Right lobe of liver (tissue), 6 donors: ENCODE measurements at regions not wholly inside any gene's neighbourhood (a gene's known extent, or its start where the extent isn't known, plus 50 kb on each side); places are given as distances from the start of the nearest gene placed in this dataset.

ENCODE experiments used
- ATAC-seq, 4 donors: fragments of 200-7000 bp; cut with Tn5 transposase; one replicate each; pipeline ENCODE4 v1.9.1; 2020; ENCODE audit warnings: mild to moderate bottlenecking in 4 of 4, moderate library complexity in 4 of 4
- DNase-seq, 3 donors: peaks; one replicate each; pipeline ENCODE4 v3.0.0-alpha.2; 2020
- H3K27ac ChIP-seq, 3 donors: fragments of 200-600 bp; one replicate each; pipeline ENCODE4 v1.8.0; 2022
- H3K27me3 ChIP-seq, 2 donors: fragments of 200-600 bp; one replicate each; pipeline ENCODE4 v1.8.0; 2022
- H3K36me3 ChIP-seq, 4 donors: fragments of 200-600 bp; sonication (generic) in 1 of 4; one replicate each; pipeline versions ENCODE4 v1.5.1 to v1.8.0; 2017 to 2022; ENCODE audit warnings: control low read depth in 1 of 4
- H3K4me1 ChIP-seq, 4 donors: fragments of 200-600 bp; sonication (generic) in 1 of 4; one replicate each; pipeline versions ENCODE4 v1.5.1 to v1.8.0; 2017 to 2022; ENCODE audit warnings: control low read depth in 1 of 4
- H3K4me3 ChIP-seq, 3 donors: fragments of 200-600 bp; one replicate each; pipeline ENCODE4 v1.8.0; 2022
- H3K9me3 ChIP-seq, 4 donors: fragments of 200-600 bp; sonication (generic) in 1 of 4; one replicate each; pipeline versions ENCODE4 v1.5.1 to v1.8.0; 2017 to 2022; ENCODE audit warnings: control low read depth in 1 of 4
- CTCF ChIP-seq, 4 donors: fragments of 200-600 bp in 3 of 4; fragments of 450-650 bp in 1 of 4; IDR thresholded peaks; one replicate each; pipeline versions ENCODE4 v1.5.1 to v1.8.0; 2016 to 2022; ENCODE audit warnings: antibody characterized with exemption in 4 of 4, mild to moderate bottlenecking in 2 of 4
- POLR2A ChIP-seq: fragments of 450-650 bp; IDR thresholded peaks from one replicate; pipeline ENCODE4 v1.6.1; 2017; ENCODE audit warnings: antibody characterized with exemption, mild to moderate bottlenecking
- WGBS: methylation state at CpG from one replicate; pipeline ENCODE4 v1.1.6; 2018; ENCODE audit warnings: low coverage, low lambda C conversion rate; ENCODE audit not compliant: insufficient coverage; ENCODE audit errors: missing lambda C conversion rate; 5-methylcytosine and 5-hydroxymethylcytosine counted together
- intact Hi-C, 2 donors: fragments of 100-400 bp; cut with DNase I; formaldehyde crosslinking; loops; one replicate each; pipeline versions ENCODE4 v1.11.2 to v1.14.1; 2022
- donor health status: DM: no; HTN: yes; CAD: no.
- donor health status: DM: no; HTN: no; CAD: no.
- donor health status: DM: no; HTN: no; CAD: no.
- donor health status: DM: no; HTN: yes; CAD: no.
- donor health status: DM: no; HTN: yes; CAD: no.

GRCh38 chr2:191512216-191512835, 165.6 kb upstream of the NABP1 start:
- Histone ChIP-seq H3K27me3 (no peaks in the 10 kb centered on the region), H3K4me1 (no peaks in the 10 kb centered on the region), H3K9me3 (no peaks in the 10 kb centered on the region), H3K4me3 (no peak overlapping the region), H3K36me3 (no peaks in the 10 kb centered on the region), H3K27ac (no peak overlapping the region)
- TF ChIP-seq POLR2A (no peak), CTCF (IDR thresholded peaks at IDR 0.05) (no peak)
- DNase-seq, result no peak
- no peak for ATAC-seq
- whole genome bisulfite sequencing, result 81% methylated on average over 7 of the region's 7 CpGs
- intact Hi-C loops, result no loop called here

DNA sequence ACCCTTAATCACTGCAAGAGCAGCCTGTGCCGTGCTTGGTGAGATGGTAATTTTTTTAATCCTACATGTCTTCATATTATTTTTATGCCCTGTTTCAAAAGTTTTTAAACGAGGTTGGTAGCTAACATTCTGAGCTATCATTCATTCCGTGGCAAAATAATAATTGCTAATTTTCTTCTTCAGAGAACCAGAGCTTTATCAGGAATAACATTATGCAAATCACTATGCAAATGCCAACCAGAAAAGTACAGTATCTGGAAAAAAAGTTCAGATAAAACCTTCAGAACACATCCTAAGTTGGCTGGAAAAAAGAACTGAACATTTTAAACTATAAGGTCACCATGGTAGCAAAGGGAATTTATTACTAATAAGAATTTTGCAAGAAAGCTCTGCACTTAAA, 165.1 kb upstream of the NABP1 start:
- no peak overlapping the region for H3K27ac ChIP-seq

GRCh38 chr2:191514613-191515012, 163.3 kb upstream of the NABP1 start:
- DNase-seq, result no peak
- Histone ChIP-seq H3K36me3 (no peaks in the 10 kb centered on the region), H3K4me3 (no peak overlapping the region), H3K27me3 (no peaks in the 10 kb centered on the region), H3K27ac (no peak overlapping the region), H3K9me3 (no peaks in the 10 kb centered on the region), H3K4me1 (no peaks in the 10 kb centered on the region)
- no peak for ATAC-seq
- intact Hi-C loops, result no loop called here
- TF ChIP-seq POLR2A (no peak), CTCF (IDR thresholded peaks at IDR 0.05) (no peak)
- 64% methylated on average over 3 of the region's 4 CpGs for WGBS

More for the DNA sequence above, 165.1 kb upstream of the NABP1 start:
- DNase-seq (no peak), ATAC-seq (no peak)
- WGBS, result 71% methylated on average over 3 of the region's 3 CpGs
- H3K27me3 ChIP-seq, result no peaks in the 10 kb centered on the region
- H3K4me1 ChIP-seq, result no peaks in the 10 kb centered on the region
- TF ChIP-seq CTCF (IDR thresholded peaks at IDR 0.05) (no peak), POLR2A (no peak)
- no peaks in the 10 kb centered on the region for H3K36me3 ChIP-seq
- H3K4me3 ChIP-seq, result no peak overlapping the region
- intact Hi-C loops, result no loop called here
- H3K9me3 ChIP-seq, result no peaks in the 10 kb centered on the region

GRCh38 chr2:191515551-191515950, 162.4 kb upstream of the NABP1 start:
- whole genome bisulfite sequencing, result 50% methylated on average over 3 of the region's 3 CpGs
- TF ChIP-seq POLR2A, result no peak
- no peaks in the 10 kb centered on the region for H3K4me1 ChIP-seq
- H3K4me3 ChIP-seq, result no peak overlapping the region
- H3K27ac ChIP-seq, result no peak overlapping the region
- ATAC-seq, result peak in 2 of 4 donors; percentile 30 to 48
- intact Hi-C loops, result no loop called here
- no peaks in the 10 kb centered on the region for H3K27me3 ChIP-seq
- H3K36me3 ChIP-seq, result no peaks in the 10 kb centered on the region
- DNase-seq, result no peak
- H3K9me3 ChIP-seq, result no peaks in the 10 kb centered on the region

DNA sequence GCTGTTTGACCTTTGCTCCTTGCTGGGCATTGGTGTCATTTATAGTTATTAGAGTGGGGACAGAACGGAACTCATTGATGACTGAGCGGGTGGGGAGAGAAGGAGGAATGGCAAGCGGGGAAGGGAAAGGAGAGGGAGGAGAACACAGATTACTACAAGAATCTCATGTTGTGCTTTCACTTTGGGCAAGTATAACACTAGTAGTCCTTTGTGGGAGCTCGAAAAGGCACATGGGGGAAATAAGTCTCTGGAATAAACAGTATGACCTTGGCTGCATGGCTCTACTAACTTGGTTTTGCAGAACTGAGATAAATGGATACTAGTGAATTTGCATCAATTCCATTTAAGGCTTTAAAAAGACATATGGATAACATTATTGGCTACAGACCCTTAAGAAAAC, 161.7 kb upstream of the NABP1 start:
- DNase-seq, result no peak

More for the DNA sequence above, 161.7 kb upstream of the NABP1 start:
- intact Hi-C loops, result no loop called here
- 80% methylated on average over 4 of the region's 4 CpGs for WGBS
- ATAC-seq, result peak in 1 of 4 donors; percentile 39
- TF ChIP-seq POLR2A (no peak), CTCF (IDR thresholded peaks at IDR 0.05) (no peak)
- Histone ChIP-seq H3K4me3 (no peak overlapping the region), H3K9me3 (no peaks in the 10 kb centered on the region), H3K27ac (no peak overlapping the region), H3K4me1 (no peaks in the 10 kb centered on the region), H3K27me3 (no peaks in the 10 kb centered on the region), H3K36me3 (no peaks in the 10 kb centered on the region)
